H1 (cell line): ENCODE measurements at regions not wholly inside any gene's neighbourhood (a gene's known extent, or its start where the extent isn't known, plus 50 kb on each side); places are given as distances from the start of the nearest gene placed in this dataset.

Experiments
- CTCF ChIA-PET: fragments of 300-600 bp; sonication (Branson Sonifier 250); formaldehyde crosslinking; loops from one replicate; lab custom pipeline; 2021; ENCODE audit not compliant: partially characterized antibody; lab: Charles Lee
- POLR2A ChIA-PET: fragments of 300-600 bp; sonication (Branson Sonifier 250); formaldehyde crosslinking; loops from one replicate; lab custom pipeline; 2021; ENCODE audit warnings: inconsistent platforms; ENCODE audit not compliant: partially characterized antibody; lab: Charles Lee
- DNase-seq, 2 experiments: peaks; one replicate each; pipeline versions ENCODE4 v3.0.0 to v3.0.0-alpha.2; 2010 to 2022; ENCODE audit warnings: low spot score in 2 of 2, low read depth in 1 of 2, mixed read lengths in 1 of 2
- FAIRE-seq: peaks from 2 replicates; lab custom pipeline; 2011; peaks lifted over from hg19 to GRCh38; lab: Jason Lieb, UNC
- H2AFZ ChIP-seq: 2 replicates; pipeline ENCODE4 v1.8.1; 2012; ENCODE audit warnings: low read length, inconsistent platforms
- H2AK5ac ChIP-seq: 2 replicates; pipeline ENCODE4 v1.6.1; 2013; ENCODE audit warnings: low read depth, low read length
- H2BK120ac ChIP-seq: replicated peaks from 2 replicates; pipeline ENCODE3; 2013; ENCODE audit warnings: low read depth, low read length, inconsistent platforms
- H2BK12ac ChIP-seq: 2 replicates; pipeline ENCODE4 v1.6.1; 2013; ENCODE audit warnings: low read depth, low read length
- H2BK15ac ChIP-seq: 2 replicates; pipeline ENCODE4 v1.6.1; 2013; ENCODE audit warnings: low read length
- H2BK20ac ChIP-seq: 2 replicates; pipeline ENCODE4 v1.6.1; 2013; ENCODE audit warnings: low read length
- H2BK5ac ChIP-seq: 2 replicates; pipeline ENCODE4 v1.6.1; 2013; ENCODE audit warnings: low read depth, low read length
- H3K14ac ChIP-seq: 2 replicates; pipeline ENCODE4 v1.6.1; 2013; ENCODE audit warnings: inconsistent platforms; ENCODE audit not compliant: insufficient read length
- H3K18ac ChIP-seq: 2 replicates; pipeline ENCODE4 v1.6.1; 2013; ENCODE audit warnings: low read length; ENCODE audit errors: extremely low read depth
- H3K23ac ChIP-seq: 2 replicates; pipeline ENCODE4 v1.6.1; 2013; ENCODE audit warnings: inconsistent platforms; ENCODE audit not compliant: insufficient read length
- H3K23me2 ChIP-seq: 2 replicates; pipeline ENCODE4 v1.6.1; 2013; ENCODE audit warnings: low read depth, low read length
- H3K27ac ChIP-seq: 2 replicates; pipeline ENCODE4 v1.6.1; 2011; ENCODE audit warnings: low read depth, low read length, inconsistent platforms
- H3K27me3 ChIP-seq, 4 experiments: replicated peaks in 1 of 4; 1 replicate in 1 of 4; 2 replicates in 3 of 4; pipeline versions ENCODE4 v1.6.1 to v1.8.1; 2011 to 2013; ENCODE audit warnings: low read length in 3 of 4, mild to moderate bottlenecking in 3 of 4, inconsistent platforms in 2 of 4, mixed read lengths in 2 of 4, moderate library complexity in 1 of 4; ENCODE audit not compliant: control insufficient read depth in 3 of 4, insufficient read depth in 3 of 4; ENCODE audit errors: extremely low read depth in 1 of 4
- H3K36me3 ChIP-seq, 4 experiments: 2 replicates each; pipeline versions ENCODE4 v1.6.1 to v1.8.1; 2011 to 2013; ENCODE audit warnings: mild to moderate bottlenecking in 4 of 4, low read length in 3 of 4, moderate library complexity in 2 of 4, control low read depth in 1 of 4, inconsistent platforms in 1 of 4; ENCODE audit not compliant: insufficient read depth in 4 of 4, control insufficient read depth in 2 of 4
- H3K4ac ChIP-seq: replicated peaks from 2 replicates; pipeline ENCODE3; 2013; ENCODE audit warnings: low read length, low read depth, mixed read lengths, inconsistent platforms; ENCODE audit not compliant: insufficient read length
- H3K4me1 ChIP-seq, 4 experiments: replicated peaks in 1 of 4; 1 replicate in 1 of 4; 2 replicates in 3 of 4; pipeline versions ENCODE4 v1.6.1 to v1.8.1; 2011 to 2013; ENCODE audit warnings: low read length in 3 of 4, inconsistent platforms in 2 of 4, mixed read lengths in 1 of 4; ENCODE audit not compliant: insufficient read depth in 4 of 4, control insufficient read depth in 3 of 4
- H3K4me2 ChIP-seq, 2 experiments: 2 replicates each; pipeline versions ENCODE4 v1.6.1 to v1.8.1; 2011 to 2013; ENCODE audit warnings: low read depth in 2 of 2, low read length in 2 of 2, control low read depth in 1 of 2, inconsistent platforms in 1 of 2, mild to moderate bottlenecking in 1 of 2; ENCODE audit not compliant: insufficient read depth in 1 of 2
- H3K4me3 ChIP-seq, 4 experiments: fragments of 200-600, 300-600 bp in 1 of 4; sonication (generic), shearing (Covaris generic), sonication (Bioruptor Twin) in 1 of 4; 2 replicates each; pipeline versions ENCODE4 v1.5.1 to v1.8.1; 2011 to 2016; ENCODE audit warnings: low read length in 4 of 4, low read depth in 3 of 4, control low read depth in 2 of 4, inconsistent platforms in 2 of 4, mild to moderate bottlenecking in 2 of 4, mixed read lengths in 1 of 4, moderate library complexity in 1 of 4; ENCODE audit not compliant: insufficient read depth in 2 of 4; ENCODE audit errors: extremely low read depth in 1 of 4
- H3K56ac ChIP-seq: replicated peaks from 2 replicates; pipeline ENCODE3; 2013; ENCODE audit warnings: low read depth, mild to moderate bottlenecking, mixed read lengths, low read length, inconsistent platforms; ENCODE audit not compliant: insufficient read length
- H3K79me1 ChIP-seq: 2 replicates; pipeline ENCODE4 v1.6.1; 2013; ENCODE audit warnings: low read depth, low read length, control low read depth
- H3K79me2 ChIP-seq, 2 experiments: 2 replicates each; pipeline versions ENCODE4 v1.6.1 to v1.8.1; 2012 to 2013; ENCODE audit warnings: low read length in 2 of 2, mild to moderate bottlenecking in 2 of 2, inconsistent platforms in 1 of 2; ENCODE audit not compliant: insufficient read depth in 2 of 2, control insufficient read depth in 1 of 2
- H3K9ac ChIP-seq, 4 experiments: replicated peaks in 1 of 4; 1 replicate in 1 of 4; 2 replicates in 3 of 4; pipeline versions ENCODE4 v1.6.1 to v1.8.1; 2011 to 2013; ENCODE audit warnings: low read depth in 3 of 4, low read length in 3 of 4, control low read depth in 2 of 4, mild to moderate bottlenecking in 2 of 4, moderate library complexity in 2 of 4, inconsistent platforms in 1 of 4; ENCODE audit errors: extremely low read depth in 1 of 4
- H3K9me3 ChIP-seq, 2 experiments: 2 replicates each; pipeline versions ENCODE4 v1.6.1 to v1.8.1; 2012 to 2013; ENCODE audit warnings: mild to moderate bottlenecking in 2 of 2, moderate library complexity in 2 of 2, control low read depth in 1 of 2, inconsistent platforms in 1 of 2, low read depth in 1 of 2, low read length in 1 of 2, mixed read lengths in 1 of 2; ENCODE audit not compliant: insufficient read depth in 2 of 2
- H4K20me1 ChIP-seq, 2 experiments: replicated peaks in 1 of 2; 2 replicates each; pipeline versions ENCODE3 to v1.8.1; 2011 to 2013; ENCODE audit warnings: inconsistent platforms in 2 of 2, low read length in 2 of 2, mild to moderate bottlenecking in 1 of 2; ENCODE audit not compliant: insufficient read depth in 2 of 2, control insufficient read depth in 1 of 2
- H4K5ac ChIP-seq: 2 replicates; pipeline ENCODE4 v1.6.1; 2013; ENCODE audit warnings: low read length, low read depth, mixed read lengths, inconsistent platforms; ENCODE audit not compliant: insufficient read length
- H4K8ac ChIP-seq: 2 replicates; pipeline ENCODE4 v1.8.0; 2013; ENCODE audit warnings: mild to moderate bottlenecking, moderate library complexity, low read length, inconsistent platforms; ENCODE audit not compliant: insufficient read depth; ENCODE audit errors: extremely low read depth
- H4K91ac ChIP-seq: replicated peaks from 2 replicates; pipeline ENCODE3; 2013; ENCODE audit warnings: low read length, mixed read lengths, inconsistent platforms; ENCODE audit not compliant: insufficient read length
- CEBPB ChIP-seq: IDR thresholded peaks from 2 replicates; pipeline ENCODE4 v1.6.1; 2012; ENCODE audit warnings: low read depth, low read length
- CREB1 ChIP-seq: IDR thresholded peaks from 2 replicates; pipeline ENCODE4 v1.6.1; 2012; ENCODE audit warnings: inconsistent platforms
- EGR1 ChIP-seq: IDR thresholded peaks from 2 replicates; pipeline ENCODE4 v1.6.1; 2011; ENCODE audit warnings: low read depth, low read length, borderline replicate concordance
- GABPA ChIP-seq: IDR thresholded peaks from 2 replicates; pipeline ENCODE4 v1.6.1; 2011; ENCODE audit warnings: mild to moderate bottlenecking, low read length, moderate library complexity, borderline replicate concordance; ENCODE audit not compliant: insufficient read depth
- GTF2F1 ChIP-seq: IDR thresholded peaks from 2 replicates; pipeline ENCODE4 v1.6.1; 2012; ENCODE audit warnings: low read depth, low read length, improper control_type of control experiment, borderline replicate concordance
- JUND ChIP-seq: IDR thresholded peaks from 2 replicates; pipeline ENCODE4 v1.6.1; 2011; ENCODE audit warnings: mild to moderate bottlenecking, improper control_type of control experiment, low read length
- RAD21 ChIP-seq, 2 experiments: IDR thresholded peaks in 1 of 2; conservative IDR thresholded peaks in 1 of 2; 2 replicates each; pipeline ENCODE4 v1.6.1; 2011; ENCODE audit warnings: low read depth in 2 of 2, low read length in 2 of 2, improper control_type of control experiment in 1 of 2, inconsistent platforms in 1 of 2, mild to moderate bottlenecking in 1 of 2, moderate library complexity in 1 of 2
- RBBP5 ChIP-seq: IDR thresholded peaks from 2 replicates; pipeline ENCODE4 v1.7.1; 2012; ENCODE audit warnings: low read depth, mild to moderate bottlenecking, inconsistent platforms, low read length, moderate library complexity, borderline replicate concordance
- SAP30 ChIP-seq: fragments of 300-600 bp; sonication (generic); IDR thresholded peaks from 2 replicates; pipeline ENCODE4 v1.7.1; 2012; ENCODE audit warnings: low read length, moderate library complexity, mild to moderate bottlenecking, inconsistent platforms; ENCODE audit not compliant: insufficient read depth, insufficient replicate concordance
- SP1 ChIP-seq: IDR thresholded peaks from 2 replicates; pipeline ENCODE4 v1.6.1; 2011; ENCODE audit warnings: low read depth, low read length
- SRF ChIP-seq: IDR thresholded peaks from 2 replicates; pipeline ENCODE4 v1.6.1; 2011; ENCODE audit warnings: mild to moderate bottlenecking, low read depth, low read length, moderate library complexity
- TAF1 ChIP-seq: IDR thresholded peaks from 2 replicates; pipeline ENCODE4 v1.6.1; 2011; ENCODE audit warnings: mild to moderate bottlenecking, low read depth, low read length
- TAF7 ChIP-seq: optimal IDR thresholded peaks from 2 replicates; pipeline ENCODE3; 2011; ENCODE audit warnings: low read depth, mild to moderate bottlenecking, inconsistent platforms, low read length, moderate library complexity, borderline replicate concordance
- ZNF274 ChIP-seq: IDR thresholded peaks from 2 replicates; pipeline ENCODE4 v1.7.0; 2012; ENCODE audit warnings: low read length, borderline replicate concordance; ENCODE audit errors: extremely low read depth
- WGBS, 2 experiments: shearing (Covaris generic) in 1 of 2; methylation state at CpG; one replicate each; pipeline versions ENCODE4 v1.1.6 to v1.1.7; 2013 to 2015; ENCODE audit warnings: low lambda C conversion rate in 2 of 2, mixed read lengths in 2 of 2, inconsistent platforms in 1 of 2, low coverage in 1 of 2, missing lambda C conversion rate in 1 of 2; ENCODE audit not compliant: insufficient replicate concordance in 2 of 2, insufficient coverage in 1 of 2, insufficient read length in 1 of 2; ENCODE audit errors: extremely low coverage in 1 of 2, missing lambda C conversion rate in 1 of 2; 5-methylcytosine and 5-hydroxymethylcytosine counted together

DNA sequence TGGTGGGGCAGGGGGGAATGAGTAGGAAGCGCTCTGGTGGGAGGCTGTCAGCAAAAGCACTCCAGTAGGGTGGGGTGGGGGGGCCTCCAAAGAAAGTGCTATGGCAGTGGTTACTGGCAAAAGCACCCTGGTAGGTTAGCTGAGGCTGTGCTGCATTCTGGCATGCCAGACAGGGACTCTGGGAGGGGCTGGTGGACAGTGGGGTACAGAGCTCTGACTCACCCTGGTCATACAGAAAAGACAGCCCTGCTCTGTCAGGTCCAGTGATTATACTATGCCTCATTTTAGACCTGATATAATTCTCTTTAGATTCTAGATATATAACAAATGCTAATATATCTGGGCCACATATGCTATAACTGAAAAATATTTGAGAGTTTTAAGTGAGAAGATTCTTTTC lies 82.8 kb upstream of the CPNE4 start:
- H2BK12ac ChIP-seq: no peak overlapping the region
- H3K14ac ChIP-seq: no peak overlapping the region
- TF ChIP-seq GTF2F1 (no peak), SAP30 (no peak), TAF1 (no peak), ZNF274 (no peak), CREB1 (no peak), CEBPB (no peak), SP1 (no peak), TAF7 (no peak), EGR1 (no peak), RAD21 (IDR thresholded peaks at IDR 0.05 in 1 of 2, conservative IDR thresholded peaks at IDR 0.05 in 1 of 2; ENCODE audit: low read depth in 2 of 2, low read length in 2 of 2) (no peak), GABPA (no peak), RBBP5 (no peak), JUND (no peak), SRF (no peak)
- no peak overlapping the region for H3K23ac ChIP-seq
- no peaks in the 10 kb centered on the region for H3K36me3 ChIP-seq
- H3K9me3 ChIP-seq: no peaks in the 10 kb centered on the region
- no peak overlapping the region for H4K8ac ChIP-seq
- no peak overlapping the region for H2AFZ ChIP-seq
- ChIA-PET POLR2A (no interaction called here), CTCF (no interaction called here)
- H3K18ac ChIP-seq: no peak overlapping the region
- H3K79me1 ChIP-seq: no peaks in the 10 kb centered on the region
- no peaks in the 10 kb centered on the region for H3K23me2 ChIP-seq
- no peak for DNase-seq
- H3K79me2 ChIP-seq: no peaks in the 10 kb centered on the region
- H4K5ac ChIP-seq: no peak overlapping the region
- H4K91ac ChIP-seq: no peak overlapping the region
- no peak overlapping the region for H3K4ac ChIP-seq
- no peaks in the 10 kb centered on the region for H3K27me3 ChIP-seq
- no peak overlapping the region for H3K27ac ChIP-seq
- no peak overlapping the region for H3K4me3 ChIP-seq
- WGBS, 2 experiments: 100% methylated on average over 1 of the region's 1 CpG; no CpG with 5 or more reads in 1 of the 2 experiments
- no peak overlapping the region for H2BK120ac ChIP-seq
- FAIRE-seq: no peak
- H4K20me1 ChIP-seq: no peaks in the 10 kb centered on the region
- H3K56ac ChIP-seq: no peak overlapping the region
- H2BK20ac ChIP-seq: no peak overlapping the region
- H2BK5ac ChIP-seq: no peak overlapping the region
- no peak overlapping the region for H3K9ac ChIP-seq
- H2BK15ac ChIP-seq: no peak overlapping the region
- H3K4me2 ChIP-seq: no peak overlapping the region
- no peaks in the 10 kb centered on the region for H3K4me1 ChIP-seq
- no peak overlapping the region for H2AK5ac ChIP-seq
